IPS-20b (cell line): ENCODE measurements at regions not wholly inside any gene's neighbourhood (a gene's known extent, or its start where the extent isn't known, plus 50 kb on each side); places are given as distances from the start of the nearest gene placed in this dataset.

Source experiments
- H3K27ac ChIP-seq: one replicate; pipeline ENCODE4 v1.5.1; 2013; ENCODE audit warnings: low read length
- H3K27me3 ChIP-seq: 2 replicates; pipeline ENCODE4 v1.6.1; 2013; ENCODE audit warnings: mild to moderate bottlenecking, low read length, inconsistent platforms; ENCODE audit not compliant: insufficient read depth
- H3K36me3 ChIP-seq: 2 replicates; pipeline ENCODE4 v1.6.1; 2013; ENCODE audit warnings: low read depth, mild to moderate bottlenecking, inconsistent platforms, low read length, moderate library complexity; ENCODE audit not compliant: insufficient read depth
- H3K4me1 ChIP-seq: 2 replicates; pipeline ENCODE4 v1.6.1; 2013; ENCODE audit warnings: mild to moderate bottlenecking, control low read depth, inconsistent platforms, low read length, moderate library complexity; ENCODE audit not compliant: insufficient read depth
- H3K4me3 ChIP-seq: 2 replicates; pipeline ENCODE4 v1.5.1; 2013; ENCODE audit warnings: mild to moderate bottlenecking, low read length, inconsistent platforms
- H3K9ac ChIP-seq: 2 replicates; pipeline ENCODE4 v1.6.1; 2013; ENCODE audit warnings: low read depth, mild to moderate bottlenecking, inconsistent platforms, low read length, moderate library complexity
- H3K9me3 ChIP-seq: 2 replicates; pipeline ENCODE4 v1.6.1; 2013; ENCODE audit warnings: mild to moderate bottlenecking, low read depth, low read length, inconsistent platforms; ENCODE audit not compliant: insufficient read depth

GRCh38 chr15:89406940-89407607 lies 72.5 kb upstream of the POLG start:
- H3K9me3 ChIP-seq: peaks cover 24% of the 10 kb centered on the region; the same call in 1 of the 2 replicates
- 0 out of 2 replicates have a peak overlapping the region, but pooled peaks have one; percentile 18 for H3K4me3 ChIP-seq
- no peaks in the 10 kb centered on the region for H3K36me3 ChIP-seq
- H3K4me1 ChIP-seq: peaks cover 4% of the 10 kb centered on the region
- H3K27me3 ChIP-seq: peaks cover 100% of the 10 kb centered on the region
- H3K9ac ChIP-seq: no peak overlapping the region
- H3K27ac ChIP-seq: no peak overlapping the region

GRCh38 chr15:89406218-89406939 lies 71.8 kb upstream of the POLG start:
- Histone ChIP-seq H3K4me1 (peaks cover 2% of the 10 kb centered on the region), H3K36me3 (no peaks in the 10 kb centered on the region), H3K27me3 (peaks cover 100% of the 10 kb centered on the region), H3K27ac (no peak overlapping the region), H3K4me3 (0 out of 2 replicates have a peak overlapping the region, but pooled peaks have one; percentile 18), H3K9me3 (peaks cover 24% of the 10 kb centered on the region; the same call in 1 of the 2 replicates), H3K9ac (no peak overlapping the region)

GRCh38 chr15:89405494-89405893 lies 70.9 kb upstream of the POLG start:
- Histone ChIP-seq H3K27ac (no peak overlapping the region), H3K36me3 (no peaks in the 10 kb centered on the region), H3K27me3 (peaks cover 100% of the 10 kb centered on the region), H3K9ac (no peak overlapping the region), H3K4me1 (peaks cover 2% of the 10 kb centered on the region), H3K9me3 (peaks cover 21% of the 10 kb centered on the region; the same call in 1 of the 2 replicates), H3K4me3 (no peak overlapping the region)

GRCh38 chr15:89404023-89404422 lies 69.4 kb upstream of the POLG start:
- Histone ChIP-seq H3K9me3 (peaks cover 12% of the 10 kb centered on the region; the same call in 1 of the 2 replicates), H3K27me3 (peaks cover 100% of the 10 kb centered on the region), H3K4me1 (peaks cover 2% of the 10 kb centered on the region), H3K4me3 (no peak overlapping the region), H3K27ac (no peak overlapping the region), H3K36me3 (no peaks in the 10 kb centered on the region), H3K9ac (no peak overlapping the region)

GRCh38 chr15:89402518-89402805 lies 67.8 kb upstream of the POLG start:
- Histone ChIP-seq H3K9ac (no peak overlapping the region), H3K36me3 (no peaks in the 10 kb centered on the region), H3K27me3 (peaks cover 100% of the 10 kb centered on the region), H3K9me3 (peaks cover 3% of the 10 kb centered on the region; the same call in 1 of the 2 replicates), H3K4me1 (peaks cover 2% of the 10 kb centered on the region), H3K27ac (no peak overlapping the region), H3K4me3 (no peak overlapping the region)

GRCh38 chr15:89401631-89402517 lies 67.2 kb upstream of the POLG start:
- Histone ChIP-seq H3K9ac (no peak overlapping the region), H3K27me3 (peaks cover 100% of the 10 kb centered on the region), H3K36me3 (no peaks in the 10 kb centered on the region), H3K4me3 (no peak overlapping the region), H3K27ac (no peak overlapping the region), H3K9me3 (peaks cover 3% of the 10 kb centered on the region; the same call in 1 of the 2 replicates), H3K4me1 (peaks cover 3% of the 10 kb centered on the region)

GRCh38 chr15:89400782-89401545 lies 66.3 kb upstream of the POLG start:
- Histone ChIP-seq H3K36me3 (no peaks in the 10 kb centered on the region), H3K9ac (no peak overlapping the region), H3K4me1 (peaks cover 5% of the 10 kb centered on the region), H3K27ac (no peak overlapping the region), H3K9me3 (no peaks in the 10 kb centered on the region), H3K4me3 (no peak overlapping the region), H3K27me3 (peaks cover 100% of the 10 kb centered on the region)

- peaks cover 100% of the 10 kb centered on the region for H3K27me3 ChIP-seq
- no peak overlapping the region for H3K9ac ChIP-seq
- no peaks in the 10 kb centered on the region for H3K9me3 ChIP-seq
- H3K4me1 ChIP-seq: peaks cover 7% of the 10 kb centered on the region
- no peaks in the 10 kb centered on the region for H3K36me3 ChIP-seq
- H3K27ac ChIP-seq: no peak overlapping the region
- H3K4me3 ChIP-seq: no peak overlapping the region
Measured at GRCh38 chr15:89400116-89400781, 65.6 kb upstream of the POLG start.

- Histone ChIP-seq H3K4me3 (no peak overlapping the region; the same call in 1 of the 2 replicates), H3K9ac (no peak overlapping the region), H3K27ac (no peak overlapping the region), H3K36me3 (no peaks in the 10 kb centered on the region), H3K9me3 (no peaks in the 10 kb centered on the region), H3K27me3 (peaks cover 100% of the 10 kb centered on the region), H3K4me1 (peaks cover 10% of the 10 kb centered on the region)
Measured at GRCh38 chr15:89399238-89400115, 64.9 kb upstream of the POLG start.

- Histone ChIP-seq H3K4me3 (no peak overlapping the region), H3K9me3 (no peaks in the 10 kb centered on the region), H3K27me3 (peaks cover 100% of the 10 kb centered on the region), H3K27ac (no peak overlapping the region), H3K4me1 (peaks cover 10% of the 10 kb centered on the region), H3K36me3 (no peaks in the 10 kb centered on the region), H3K9ac (no peak overlapping the region)
Measured at GRCh38 chr15:89398896-89399237, 64.2 kb upstream of the POLG start.
